ENCODE measurements at regions not wholly inside any gene's neighbourhood (a gene's known extent, or its start where the extent isn't known, plus 50 kb on each side); places are given as distances from the start of the nearest gene placed in this dataset.

GRCh38 chr16:73882033-73882432 lies 414.6 kb upstream of the PSMD7 start:
- DNase-seq (ENCODE audit: low read depth), result no peak

- no peak for DNase-seq (ENCODE audit: low read depth)
Observed at GRCh38 chr16:73879621-73880020, 417.0 kb upstream of the PSMD7 start.

GRCh38 chr16:73878611-73879010 lies 418.0 kb upstream of the PSMD7 start:
- DNase-seq (ENCODE audit: low read depth), result peak; percentile 24

- DNase-seq (ENCODE audit: low read depth), result no peak
Observed at GRCh38 chr16:73877150-73877549, 419.5 kb upstream of the PSMD7 start.

GRCh38 chr16:73875996-73876690 lies 420.5 kb upstream of the PSMD7 start:
- DNase-seq (ENCODE audit: low read depth), result no peak

GRCh38 chr16:73874324-73874723 lies 422.3 kb upstream of the PSMD7 start:
- no peak for DNase-seq (ENCODE audit: low read depth)

- DNase-seq (ENCODE audit: low read depth), result no peak
Observed at GRCh38 chr16:73873643-73874042, 423.0 kb upstream of the PSMD7 start.

GRCh38 chr16:73872856-73873255 lies 423.8 kb upstream of the PSMD7 start:
- DNase-seq (ENCODE audit: low read depth), result no peak

GRCh38 chr16:73871088-73871733 lies 425.4 kb upstream of the PSMD7 start:
- DNase-seq (ENCODE audit: low read depth), result no peak

GRCh38 chr16:73869126-73869525 lies 427.5 kb upstream of the PSMD7 start:
- no peak for DNase-seq (ENCODE audit: low read depth)

- no peak for DNase-seq (ENCODE audit: low read depth)
Observed at GRCh38 chr16:73864868-73865267, 431.7 kb upstream of the PSMD7 start.

- DNase-seq (ENCODE audit: low read depth), result no peak
Observed at GRCh38 chr16:73858326-73858725, 438.3 kb upstream of the PSMD7 start.

GRCh38 chr16:73853968-73854367 lies 442.6 kb upstream of the PSMD7 start:
- DNase-seq (ENCODE audit: low read depth), result no peak

GRCh38 chr16:73852561-73852960 lies 444.1 kb upstream of the PSMD7 start:
- no peak for DNase-seq (ENCODE audit: low read depth)

- DNase-seq (ENCODE audit: low read depth), result no peak
Observed at GRCh38 chr16:73848993-73849392, 447.6 kb upstream of the PSMD7 start.

- no peak for DNase-seq (ENCODE audit: low read depth)
Observed at GRCh38 chr16:73847090-73847489, 449.5 kb upstream of the PSMD7 start.

- no peak for DNase-seq (ENCODE audit: low read depth)
Observed at GRCh38 chr16:73846356-73846755, 450.3 kb upstream of the PSMD7 start.

GRCh38 chr16:73846007-73846330 lies 450.6 kb upstream of the PSMD7 start:
- no peak for DNase-seq (ENCODE audit: low read depth)

GRCh38 chr16:73845238-73846006 lies 451.2 kb upstream of the PSMD7 start:
- no peak for DNase-seq (ENCODE audit: low read depth)

- DNase-seq (ENCODE audit: low read depth), result no peak
Observed at GRCh38 chr16:73840728-73841127, 455.9 kb upstream of the PSMD7 start.

- DNase-seq (ENCODE audit: low read depth), result no peak
Observed at GRCh38 chr16:73831220-73831619, 465.4 kb upstream of the PSMD7 start.

GRCh38 chr16:73823205-73823849 lies 473.3 kb upstream of the PSMD7 start:
- DNase-seq (ENCODE audit: low read depth), result no peak

Data from HS-5 (cell line).